Activated CD4-positive, alpha-beta T cell treated with anti-CD3 and anti-CD28 coated beads, Interleukin-2, amount 10 ng/mL, durations not matched to agents 24 days and 14 days (primary cell): ENCODE measurements at regions not wholly inside any gene's neighbourhood (a gene's known extent, or its start where the extent isn't known, plus 50 kb on each side); places are given as distances from the start of the nearest gene placed in this dataset.

Source experiments
- DNase-seq: peaks from one replicate; pipeline ENCODE4 v3.0.0; 2022
- H3K27ac Mint-ChIP-seq: one replicate; pipeline ENCODE4 v1.8.0; 2022; ENCODE audit warnings: mild to moderate bottlenecking, mixed read lengths
- H3K27me3 Mint-ChIP-seq: one replicate; pipeline ENCODE4 v1.8.0; 2022; ENCODE audit warnings: mixed read lengths
- H3K36me3 Mint-ChIP-seq: one replicate; pipeline ENCODE4 v1.8.0; 2022; ENCODE audit warnings: low read depth, mild to moderate bottlenecking, mixed read lengths
- H3K4me1 Mint-ChIP-seq: one replicate; pipeline ENCODE4 v1.8.0; 2021; ENCODE audit warnings: mixed read lengths
- H3K4me3 Mint-ChIP-seq: one replicate; pipeline ENCODE4 v1.8.0; 2022; ENCODE audit warnings: mild to moderate bottlenecking, moderate library complexity, mixed read lengths
- H3K9me3 Mint-ChIP-seq: one replicate; pipeline ENCODE4 v1.8.0; 2021; ENCODE audit warnings: mixed read lengths
- intact Hi-C: fragments of 100-400 bp; cut with micrococcal nuclease; formaldehyde crosslinking; loops from one replicate; pipeline ENCODE4 v1.15.1; 2023

GRCh38 chr20:24819331-24819965 is 129.6 kb upstream of the CST7 start:
- Mint-ChIP-seq H3K36me3 (no peaks in the 10 kb centered on the region), H3K27ac (no peak overlapping the region), H3K9me3 (no peaks in the 10 kb centered on the region), H3K4me3 (no peak overlapping the region), H3K4me1 (no peaks in the 10 kb centered on the region), H3K27me3 (no peaks in the 10 kb centered on the region)
- intact Hi-C loops: no loop called here
- no peak for DNase-seq

GRCh38 chr20:24820345-24820744 is 128.7 kb upstream of the CST7 start:
- Mint-ChIP-seq H3K27ac (no peak overlapping the region), H3K27me3 (no peaks in the 10 kb centered on the region), H3K4me1 (no peaks in the 10 kb centered on the region), H3K4me3 (no peak overlapping the region), H3K9me3 (no peaks in the 10 kb centered on the region), H3K36me3 (no peaks in the 10 kb centered on the region)
- DNase-seq: no peak
- intact Hi-C loops: no loop called here

DNA sequence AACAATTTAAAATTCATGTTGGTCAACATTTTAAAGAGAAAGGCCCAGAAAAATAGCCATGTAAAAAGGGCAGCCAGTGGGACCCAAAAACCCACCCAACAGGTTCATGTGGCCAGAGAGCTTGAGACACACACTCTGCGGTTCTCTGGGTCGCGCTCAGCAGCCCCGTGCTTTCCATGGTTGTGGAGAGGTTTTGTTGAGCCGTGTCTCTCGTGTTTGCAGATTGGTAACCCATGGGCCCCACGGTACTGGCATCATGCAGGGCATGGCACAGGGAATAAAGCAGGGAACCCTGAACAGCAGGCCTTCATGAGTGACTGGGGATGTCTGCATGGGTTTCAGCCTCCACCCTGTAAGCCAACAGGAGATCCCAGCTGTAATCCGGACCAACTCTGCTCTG is 127.7 kb upstream of the CST7 start:
- H3K4me1 Mint-ChIP-seq: no peaks in the 10 kb centered on the region
- no peaks in the 10 kb centered on the region for H3K27me3 Mint-ChIP-seq
- no peak overlapping the region for H3K27ac Mint-ChIP-seq
- intact Hi-C loops: no loop called here
- no peaks in the 10 kb centered on the region for H3K9me3 Mint-ChIP-seq
- no peak for DNase-seq
- H3K4me3 Mint-ChIP-seq: no peak overlapping the region
- H3K36me3 Mint-ChIP-seq: no peaks in the 10 kb centered on the region

DNA sequence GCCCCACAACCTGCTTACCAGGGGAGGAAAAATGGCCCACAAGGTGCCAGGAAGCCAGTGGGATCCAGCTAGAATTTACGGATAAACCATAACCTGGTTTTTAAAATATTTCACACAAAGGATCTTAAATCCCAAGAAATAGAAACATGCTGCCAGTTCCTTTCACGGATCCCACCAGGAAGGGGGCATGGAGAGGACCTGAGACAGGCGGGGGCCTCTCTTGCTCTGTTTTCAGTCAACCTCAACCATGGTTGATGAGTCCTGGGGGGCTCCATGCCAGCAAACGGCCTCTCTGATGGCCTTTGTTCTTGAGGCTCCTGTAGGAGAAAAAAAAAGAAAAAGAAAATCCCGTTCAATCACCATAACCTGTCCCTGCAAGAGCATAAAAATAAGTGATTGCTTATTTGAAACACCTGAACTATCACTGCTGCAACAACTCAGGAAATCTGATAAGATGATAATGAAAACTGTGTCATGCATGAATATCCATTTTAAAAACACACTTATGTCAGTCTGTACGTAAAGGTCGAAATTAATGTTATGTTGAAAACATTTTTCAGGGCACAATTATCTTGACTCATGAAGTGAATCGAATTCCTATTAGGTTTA is 125.8 kb upstream of the CST7 start:
- Mint-ChIP-seq H3K27ac (no peak overlapping the region), H3K4me3 (no peak overlapping the region), H3K27me3 (no peaks in the 10 kb centered on the region), H3K36me3 (no peaks in the 10 kb centered on the region), H3K9me3 (no peaks in the 10 kb centered on the region), H3K4me1 (no peaks in the 10 kb centered on the region)
- intact Hi-C loops: no loop called here
- no peak for DNase-seq

DNA sequence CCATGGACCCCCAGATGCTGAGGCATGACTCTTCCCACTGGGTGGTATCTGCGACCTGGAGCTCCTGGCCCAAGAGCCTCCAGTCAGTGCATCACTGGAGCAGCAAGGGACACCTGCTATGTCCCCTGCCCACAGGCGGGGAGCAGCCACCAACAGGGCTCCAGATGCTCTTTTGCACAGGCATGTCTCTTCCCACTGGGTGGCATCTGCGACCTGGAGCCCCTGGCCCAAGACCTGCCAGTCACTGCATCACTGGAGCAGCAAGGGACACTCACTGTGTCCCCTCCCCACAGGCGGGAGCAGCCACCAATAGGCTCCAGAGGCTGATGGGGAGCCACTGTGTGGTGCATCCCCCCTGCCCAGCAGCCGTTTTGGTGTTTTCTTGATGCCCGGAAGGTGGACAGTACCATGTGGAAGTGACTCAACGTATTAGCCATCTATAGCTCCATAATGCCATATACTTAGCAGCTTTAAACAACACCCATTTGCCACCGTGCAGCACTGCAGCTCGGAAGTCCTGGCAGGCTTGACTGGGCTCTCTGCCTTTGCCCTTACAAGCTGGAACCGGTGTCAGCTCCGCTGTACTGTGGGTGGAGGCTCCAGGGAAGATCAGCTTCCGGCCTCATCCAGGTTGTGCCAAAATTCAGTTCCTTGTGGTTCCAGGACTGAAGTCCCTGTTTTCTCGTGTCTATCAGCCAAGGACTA is 124.9 kb upstream of the CST7 start:
- no peak for DNase-seq
- H3K36me3 Mint-ChIP-seq: no peaks in the 10 kb centered on the region
- intact Hi-C loops: no loop called here

GRCh38 chr20:24825591-24825990 is 123.5 kb upstream of the CST7 start:
- no peak for DNase-seq
- intact Hi-C loops: no loop called here
- Mint-ChIP-seq H3K27ac (no peak overlapping the region), H3K4me1 (no peaks in the 10 kb centered on the region), H3K27me3 (no peaks in the 10 kb centered on the region), H3K4me3 (no peak overlapping the region), H3K36me3 (no peaks in the 10 kb centered on the region), H3K9me3 (no peaks in the 10 kb centered on the region)

More for the DNA sequence above, 124.9 kb upstream of the CST7 start:
- Mint-ChIP-seq H3K4me1 (no peaks in the 10 kb centered on the region), H3K4me3 (no peak overlapping the region), H3K27me3 (no peaks in the 10 kb centered on the region), H3K9me3 (no peaks in the 10 kb centered on the region), H3K27ac (no peak overlapping the region)

DNA sequence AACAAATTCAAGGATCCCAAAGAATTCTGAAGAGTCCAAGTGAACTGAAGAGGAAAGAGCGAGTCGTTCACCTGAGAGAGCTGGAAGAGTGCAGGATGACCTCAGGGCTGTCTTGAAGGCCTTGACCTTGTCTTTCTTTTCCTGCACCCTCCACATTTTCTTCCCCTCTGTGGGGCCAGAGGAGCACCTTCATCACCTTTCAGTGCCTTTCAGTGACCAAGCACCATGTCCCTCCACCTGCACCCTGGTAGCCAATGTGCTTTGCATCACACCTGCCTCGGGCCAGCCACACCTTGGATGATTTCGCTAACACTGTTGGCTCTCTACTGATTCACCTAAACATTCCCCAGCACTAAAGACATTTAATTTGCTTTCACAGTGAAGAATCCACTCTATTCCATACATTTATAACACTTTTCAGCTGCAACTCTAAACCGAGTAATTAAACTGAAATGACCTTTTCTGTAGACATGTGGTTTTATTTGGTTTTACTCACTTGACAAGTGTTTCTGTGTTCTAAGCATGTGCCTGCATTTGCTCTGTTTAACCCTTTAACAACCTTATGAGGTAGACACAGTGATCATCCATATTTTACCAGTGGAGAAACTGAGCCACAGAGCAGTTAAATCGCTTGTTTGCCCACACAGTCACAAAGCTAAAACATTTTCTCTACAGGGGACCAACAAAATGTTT is 121.3 kb upstream of the CST7 start:
- Mint-ChIP-seq H3K4me3 (no peak overlapping the region), H3K9me3 (no peaks in the 10 kb centered on the region), H3K27me3 (no peaks in the 10 kb centered on the region), H3K36me3 (no peaks in the 10 kb centered on the region), H3K27ac (no peak overlapping the region), H3K4me1 (no peaks in the 10 kb centered on the region)
- intact Hi-C loops: no loop called here
- DNase-seq: no peak

GRCh38 chr20:24828992-24829648 is 119.9 kb upstream of the CST7 start:
- no peak for DNase-seq
- H3K36me3 Mint-ChIP-seq: no peaks in the 10 kb centered on the region
- intact Hi-C loops: no loop called here

GRCh38 chr20:24829649-24830370 is 119.3 kb upstream of the CST7 start:
- no peaks in the 10 kb centered on the region for H3K27me3 Mint-ChIP-seq
- intact Hi-C loops: no loop called here
- no peak overlapping the region for H3K27ac Mint-ChIP-seq
- no peaks in the 10 kb centered on the region for H3K36me3 Mint-ChIP-seq
- no peak overlapping the region for H3K4me3 Mint-ChIP-seq
- H3K9me3 Mint-ChIP-seq: no peaks in the 10 kb centered on the region
- no peak for DNase-seq
- H3K4me1 Mint-ChIP-seq: no peaks in the 10 kb centered on the region

More at GRCh38 chr20:24828992-24829648, 119.9 kb upstream of the CST7 start:
- Mint-ChIP-seq H3K27ac (no peak overlapping the region), H3K27me3 (no peaks in the 10 kb centered on the region), H3K4me3 (no peak overlapping the region), H3K9me3 (no peaks in the 10 kb centered on the region), H3K4me1 (no peaks in the 10 kb centered on the region)

DNA sequence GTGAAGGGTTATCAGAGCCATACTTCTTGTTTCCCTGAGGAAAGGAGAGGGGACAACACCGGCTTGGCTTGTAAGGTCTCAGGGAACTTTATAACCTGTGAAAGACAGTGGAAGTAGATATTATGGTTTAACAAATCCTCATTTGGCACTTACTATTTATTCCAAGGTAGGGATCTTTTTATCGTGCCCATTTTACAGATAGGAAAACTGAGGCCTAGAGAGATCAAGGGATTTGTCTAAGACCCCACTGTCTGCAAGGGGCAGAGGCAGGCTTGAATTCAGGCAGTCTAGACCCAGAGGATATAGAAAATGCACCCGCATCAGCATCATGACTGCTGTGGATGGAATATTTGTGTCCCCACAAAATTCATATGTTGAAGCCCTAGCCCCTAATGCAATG is 118.4 kb upstream of the CST7 start:
- Mint-ChIP-seq H3K27me3 (no peaks in the 10 kb centered on the region), H3K4me3 (no peak overlapping the region), H3K27ac (no peak overlapping the region), H3K9me3 (no peaks in the 10 kb centered on the region), H3K4me1 (no peaks in the 10 kb centered on the region), H3K36me3 (no peaks in the 10 kb centered on the region)
- intact Hi-C loops: no loop called here
- no peak for DNase-seq

- Mint-ChIP-seq H3K9me3 (no peaks in the 10 kb centered on the region), H3K4me3 (no peak overlapping the region), H3K4me1 (no peaks in the 10 kb centered on the region), H3K27ac (no peak overlapping the region), H3K36me3 (no peaks in the 10 kb centered on the region), H3K27me3 (no peaks in the 10 kb centered on the region)
- intact Hi-C loops: no loop called here
- DNase-seq: no peak
These were observed 117.8 kb upstream of the CST7 start for GRCh38 chr20:24831232-24831631.

DNA sequence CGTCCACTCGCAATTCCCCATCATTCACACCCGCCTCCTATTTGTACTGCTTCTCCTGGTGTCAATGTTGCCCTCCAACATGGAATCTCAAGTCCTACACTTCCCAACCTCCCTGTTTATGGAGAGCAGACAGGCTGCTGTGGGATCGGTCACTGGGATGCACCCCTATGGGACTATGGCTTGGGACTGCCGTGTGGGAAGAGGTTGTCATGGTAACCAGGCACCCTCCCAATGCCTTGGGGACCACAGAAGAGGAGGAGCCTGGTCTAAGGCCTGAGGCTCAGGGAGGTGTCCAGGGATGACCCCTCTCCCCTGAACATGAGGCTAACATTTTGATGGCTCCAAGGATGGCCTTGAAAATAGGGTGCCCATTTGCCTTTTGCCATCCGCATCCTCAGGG is 116.6 kb upstream of the CST7 start:
- no peaks in the 10 kb centered on the region for H3K36me3 Mint-ChIP-seq
- H3K27me3 Mint-ChIP-seq: peaks cover 2% of the 10 kb centered on the region
- H3K27ac Mint-ChIP-seq: no peak overlapping the region
- no peak overlapping the region for H3K4me3 Mint-ChIP-seq
- intact Hi-C loops: no loop called here
- no peaks in the 10 kb centered on the region for H3K4me1 Mint-ChIP-seq
- no peak for DNase-seq
- no peaks in the 10 kb centered on the region for H3K9me3 Mint-ChIP-seq

DNA sequence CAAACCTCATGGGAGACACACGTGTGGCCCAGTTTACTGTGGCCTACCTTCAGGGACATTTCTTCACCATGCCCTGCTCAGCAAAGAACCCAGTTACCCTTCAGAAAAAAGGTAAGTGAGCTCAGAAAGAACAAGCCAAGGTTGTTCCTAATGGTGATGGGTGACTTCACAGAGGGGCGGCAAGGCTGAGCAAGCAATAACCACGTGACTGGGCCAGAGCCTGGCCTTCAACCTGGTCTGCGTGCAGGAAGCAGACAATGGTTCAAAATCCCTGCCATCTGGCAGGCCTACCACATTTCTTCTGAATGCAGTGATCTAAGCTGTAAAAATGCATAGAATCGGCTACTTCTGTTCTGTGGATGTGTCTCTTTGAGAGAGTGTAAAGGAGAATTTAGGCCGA is 115.5 kb upstream of the CST7 start:
- Mint-ChIP-seq H3K4me1 (no peaks in the 10 kb centered on the region), H3K4me3 (no peak overlapping the region), H3K27me3 (peaks cover 2% of the 10 kb centered on the region), H3K9me3 (no peaks in the 10 kb centered on the region), H3K27ac (no peak overlapping the region), H3K36me3 (no peaks in the 10 kb centered on the region)
- no peak for DNase-seq
- intact Hi-C loops: no loop called here
